ENCODE measurements at regions not wholly inside any gene's neighbourhood (a gene's known extent, or its start where the extent isn't known, plus 50 kb on each side); places are given as distances from the start of the nearest gene placed in this dataset.

DNA sequence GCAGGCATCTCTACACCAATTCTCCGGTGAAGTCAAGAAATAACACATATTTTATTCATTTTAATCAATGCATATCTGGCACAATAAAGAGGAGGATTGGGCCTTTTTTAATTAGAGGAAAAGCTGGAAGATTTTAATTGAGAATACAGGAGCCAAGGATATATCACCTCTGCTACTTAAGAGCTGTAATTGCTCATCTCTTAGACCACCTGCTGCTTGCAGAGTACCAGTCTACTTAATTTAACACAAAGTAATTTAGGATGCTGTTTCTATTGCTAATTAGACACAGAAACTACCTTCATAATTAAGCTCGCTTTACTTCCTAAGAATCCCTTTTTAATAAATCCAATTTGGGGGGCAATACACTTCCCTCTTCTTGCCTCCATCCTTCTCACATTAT is 326.9 kb downstream of the TENT4A start (continued):
- TF ChIP-seq POLR2AphosphoS5 (IDR thresholded peaks at IDR 0.05; ENCODE audit: low read depth, low read length) (no peak), CBX8 (IDR thresholded peaks at IDR 0.05; ENCODE audit: borderline replicate concordance, low read depth, low read length) (no peak), SP1 (IDR thresholded peaks at IDR 0.05; ENCODE audit: low read depth, low read length) (no peak), TBP (IDR thresholded peaks at IDR 0.05; ENCODE audit: low read depth, low read length) (no peak)

All from H1 (cell line).